ENCODE measurements at regions not wholly inside any gene's neighbourhood (a gene's known extent, or its start where the extent isn't known, plus 50 kb on each side); places are given as distances from the start of the nearest gene placed in this dataset.

DNA sequence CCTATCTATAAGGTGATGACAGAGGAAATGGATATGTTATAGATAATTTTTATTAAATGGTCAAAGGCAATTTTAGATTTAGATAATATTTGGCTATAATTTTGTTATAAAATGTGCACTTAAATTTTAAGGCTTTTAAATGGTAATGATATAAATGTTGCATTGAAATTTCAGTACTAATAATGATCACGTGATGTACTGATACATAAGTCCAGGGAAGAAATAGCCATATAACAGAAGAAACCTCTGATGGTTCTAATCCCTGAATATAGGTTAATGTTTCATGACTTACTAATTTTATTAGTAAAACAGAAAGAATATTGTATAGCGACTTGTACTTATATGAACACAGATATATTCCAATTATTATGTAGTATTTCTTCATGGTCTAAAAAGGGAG, 211.9 kb downstream of the SOCS6 start:
- H3K4me3 ChIP-seq (ENCODE audit: low read length in 3 of 3): no peak overlapping the region
- no peaks in the 10 kb centered on the region for H3K36me3 ChIP-seq (ENCODE audit: control insufficient read depth in 3 of 3, insufficient read depth in 3 of 3, low read length in 3 of 3)
- H3K9ac ChIP-seq (ENCODE audit: low read depth in 1 of 3, low read length in 3 of 3): no peak overlapping the region
- H3K9me3 ChIP-seq (ENCODE audit: control insufficient read depth in 3 of 3, low read length in 3 of 3): peaks cover 0 to 2% (median 0%) of the 10 kb centered on the region in 3 donors
- H3K27ac ChIP-seq (ENCODE audit: low read depth, low read length): no peak overlapping the region
- no peaks in the 10 kb centered on the region for H3K4me1 ChIP-seq (ENCODE audit: control insufficient read depth in 3 of 3, insufficient read depth in 3 of 3, low read length in 3 of 3)
- H3K27me3 ChIP-seq (ENCODE audit: control insufficient read depth in 3 of 3, insufficient read depth in 3 of 3, low read length in 3 of 3): peaks cover 0 to 4% (median 0%) of the 10 kb centered on the region in 3 donors

- no peak overlapping the region for H3K27ac ChIP-seq (ENCODE audit: low read depth, low read length)
- H3K9me3 ChIP-seq (ENCODE audit: control insufficient read depth in 3 of 3, low read length in 3 of 3): peaks cover 0 to 2% (median 0%) of the 10 kb centered on the region in 3 donors
- peaks cover 0 to 4% (median 0%) of the 10 kb centered on the region in 3 donors for H3K27me3 ChIP-seq (ENCODE audit: control insufficient read depth in 3 of 3, insufficient read depth in 3 of 3, low read length in 3 of 3)
- H3K9ac ChIP-seq (ENCODE audit: low read depth in 1 of 3, low read length in 3 of 3): no peak overlapping the region
- no peaks in the 10 kb centered on the region for H3K36me3 ChIP-seq (ENCODE audit: control insufficient read depth in 3 of 3, insufficient read depth in 3 of 3, low read length in 3 of 3)
- H3K4me1 ChIP-seq (ENCODE audit: control insufficient read depth in 3 of 3, insufficient read depth in 3 of 3, low read length in 3 of 3): no peaks in the 10 kb centered on the region
- H3K4me3 ChIP-seq (ENCODE audit: low read length in 3 of 3): no peak overlapping the region
Observed at GRCh38 chr18:70499218-70499691, 210.4 kb downstream of the SOCS6 start.

DNA sequence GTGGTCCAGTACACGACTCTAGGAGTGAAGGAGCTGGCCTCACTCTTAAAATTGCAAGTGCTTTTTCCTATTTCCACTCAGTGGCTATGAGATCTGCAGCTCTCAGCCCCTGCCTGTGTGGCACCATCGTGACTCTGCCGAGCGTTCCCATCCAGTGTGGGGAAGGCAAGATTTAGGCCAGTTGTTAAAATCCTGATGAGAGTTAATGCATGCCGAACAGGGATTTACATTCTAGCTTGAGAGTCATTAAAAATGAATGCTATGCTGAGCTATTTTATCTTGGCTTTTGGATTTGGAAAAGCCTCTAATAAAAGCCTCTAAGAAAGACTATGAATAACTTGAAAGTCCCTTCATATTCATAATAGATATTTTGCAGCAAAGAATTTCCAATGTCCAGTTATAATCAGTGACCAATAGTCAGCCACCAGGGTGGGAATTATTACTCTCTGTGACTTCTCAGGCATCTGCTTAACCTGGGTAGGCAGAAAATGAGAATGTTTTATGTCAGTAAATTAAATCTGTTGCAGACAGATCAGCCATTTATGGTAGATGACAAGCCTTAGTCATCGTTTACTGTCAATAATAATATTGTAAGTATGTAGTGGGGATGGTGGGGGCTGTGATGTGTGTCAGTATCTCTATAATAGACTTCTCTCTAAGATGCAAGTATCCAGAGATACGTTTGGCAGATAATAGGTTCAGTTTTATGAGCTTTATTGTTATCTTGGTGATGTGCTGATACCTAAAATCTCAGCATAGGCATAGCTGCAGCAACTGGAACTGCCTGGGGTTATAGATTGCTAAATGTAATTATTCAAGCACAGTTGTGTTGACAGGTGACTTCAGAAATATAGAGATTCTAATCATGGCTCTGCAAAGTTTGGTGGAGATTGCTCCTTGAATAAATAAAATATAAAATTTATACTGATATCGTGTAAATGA, 207.8 kb downstream of the SOCS6 start:
- Histone ChIP-seq H3K9me3 (ENCODE audit: control insufficient read depth in 3 of 3, low read length in 3 of 3) (peaks cover 0 to 2% (median 0%) of the 10 kb centered on the region in 3 donors), H3K27me3 (ENCODE audit: control insufficient read depth in 3 of 3, insufficient read depth in 3 of 3, low read length in 3 of 3) (peaks cover 0 to 4% (median 0%) of the 10 kb centered on the region in 3 donors), H3K4me3 (ENCODE audit: low read length in 3 of 3) (no peak overlapping the region), H3K36me3 (ENCODE audit: control insufficient read depth in 3 of 3, insufficient read depth in 3 of 3, low read length in 3 of 3) (no peaks in the 10 kb centered on the region), H3K9ac (ENCODE audit: low read depth in 1 of 3, low read length in 3 of 3) (no peak overlapping the region), H3K4me1 (ENCODE audit: control insufficient read depth in 3 of 3, insufficient read depth in 3 of 3, low read length in 3 of 3) (no peaks in the 10 kb centered on the region), H3K27ac (ENCODE audit: low read depth, low read length) (no peak overlapping the region)

DNA sequence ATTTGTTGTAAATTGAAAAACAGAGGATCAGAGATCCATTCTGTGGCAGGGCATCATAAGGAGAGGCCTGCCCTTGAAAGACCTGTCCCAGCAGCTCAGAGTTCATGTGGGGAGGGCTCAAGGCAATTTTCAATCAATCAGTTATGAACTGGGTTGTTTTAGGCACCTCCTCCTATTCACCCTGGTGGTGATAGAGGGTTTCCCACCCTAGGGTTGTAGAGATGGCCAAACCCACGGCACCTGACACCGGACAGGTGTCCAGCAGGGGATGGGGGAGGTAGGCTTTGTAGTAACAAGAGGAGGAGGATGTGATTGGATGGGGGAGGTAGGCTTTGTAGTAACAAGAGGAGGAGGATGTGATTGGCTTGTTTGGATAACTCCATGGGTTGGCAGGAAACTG, 205.7 kb downstream of the SOCS6 start:
- no peak overlapping the region for H3K9ac ChIP-seq (ENCODE audit: low read depth in 1 of 3, low read length in 3 of 3)
- peaks cover 0 to 3% (median 0%) of the 10 kb centered on the region in 3 donors for H3K27me3 ChIP-seq (ENCODE audit: control insufficient read depth in 3 of 3, insufficient read depth in 3 of 3, low read length in 3 of 3)
- no peak overlapping the region for H3K4me3 ChIP-seq (ENCODE audit: low read length in 3 of 3)
- no peaks in the 10 kb centered on the region for H3K36me3 ChIP-seq (ENCODE audit: control insufficient read depth in 3 of 3, insufficient read depth in 3 of 3, low read length in 3 of 3)
- H3K4me1 ChIP-seq (ENCODE audit: control insufficient read depth in 3 of 3, insufficient read depth in 3 of 3, low read length in 3 of 3): no peaks in the 10 kb centered on the region
- no peak overlapping the region for H3K27ac ChIP-seq (ENCODE audit: low read depth, low read length)
- peaks cover 0 to 2% (median 0%) of the 10 kb centered on the region in 3 donors for H3K9me3 ChIP-seq (ENCODE audit: control insufficient read depth in 3 of 3, low read length in 3 of 3)

DNA sequence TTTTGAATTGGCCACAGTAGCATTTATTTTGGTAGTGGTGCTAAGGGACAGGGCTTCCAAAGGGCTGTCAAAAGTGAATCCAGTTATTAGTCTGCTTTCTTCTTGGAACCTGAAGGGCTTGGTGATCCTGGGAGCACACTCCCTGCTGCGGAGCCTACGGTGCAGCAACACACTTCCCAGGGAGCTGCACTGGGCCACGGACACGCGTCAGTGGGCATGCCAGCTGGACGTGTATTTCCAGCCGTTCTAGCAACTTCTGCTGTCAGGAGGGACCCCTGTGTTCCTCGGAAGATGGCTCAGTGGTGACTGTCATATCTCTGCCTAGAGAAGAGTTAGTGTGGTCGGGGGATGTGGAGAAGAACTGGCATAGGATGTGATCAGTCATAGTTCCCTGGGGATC, 204.6 kb downstream of the SOCS6 start:
- Histone ChIP-seq H3K27me3 (ENCODE audit: control insufficient read depth in 3 of 3, insufficient read depth in 3 of 3, low read length in 3 of 3) (no peaks in the 10 kb centered on the region), H3K9ac (ENCODE audit: low read depth in 1 of 3, low read length in 3 of 3) (no peak overlapping the region), H3K36me3 (ENCODE audit: control insufficient read depth in 3 of 3, insufficient read depth in 3 of 3, low read length in 3 of 3) (no peaks in the 10 kb centered on the region), H3K4me3 (ENCODE audit: low read length in 3 of 3) (no peak overlapping the region), H3K9me3 (ENCODE audit: control insufficient read depth in 3 of 3, low read length in 3 of 3) (no peaks in the 10 kb centered on the region), H3K27ac (ENCODE audit: low read depth, low read length) (no peak overlapping the region), H3K4me1 (ENCODE audit: control insufficient read depth in 3 of 3, insufficient read depth in 3 of 3, low read length in 3 of 3) (no peaks in the 10 kb centered on the region)

- Histone ChIP-seq H3K27me3 (ENCODE audit: control insufficient read depth in 3 of 3, insufficient read depth in 3 of 3, low read length in 3 of 3) (no peaks in the 10 kb centered on the region), H3K27ac (ENCODE audit: low read depth, low read length) (no peak overlapping the region), H3K9ac (ENCODE audit: low read depth in 1 of 3, low read length in 3 of 3) (no peak overlapping the region), H3K9me3 (ENCODE audit: control insufficient read depth in 3 of 3, low read length in 3 of 3) (no peaks in the 10 kb centered on the region), H3K4me1 (ENCODE audit: control insufficient read depth in 3 of 3, insufficient read depth in 3 of 3, low read length in 3 of 3) (no peaks in the 10 kb centered on the region), H3K4me3 (ENCODE audit: low read length in 3 of 3) (no peak overlapping the region), H3K36me3 (ENCODE audit: control insufficient read depth in 3 of 3, insufficient read depth in 3 of 3, low read length in 3 of 3) (no peaks in the 10 kb centered on the region)
Observed at GRCh38 chr18:70491734-70492348, 203.0 kb downstream of the SOCS6 start.

DNA sequence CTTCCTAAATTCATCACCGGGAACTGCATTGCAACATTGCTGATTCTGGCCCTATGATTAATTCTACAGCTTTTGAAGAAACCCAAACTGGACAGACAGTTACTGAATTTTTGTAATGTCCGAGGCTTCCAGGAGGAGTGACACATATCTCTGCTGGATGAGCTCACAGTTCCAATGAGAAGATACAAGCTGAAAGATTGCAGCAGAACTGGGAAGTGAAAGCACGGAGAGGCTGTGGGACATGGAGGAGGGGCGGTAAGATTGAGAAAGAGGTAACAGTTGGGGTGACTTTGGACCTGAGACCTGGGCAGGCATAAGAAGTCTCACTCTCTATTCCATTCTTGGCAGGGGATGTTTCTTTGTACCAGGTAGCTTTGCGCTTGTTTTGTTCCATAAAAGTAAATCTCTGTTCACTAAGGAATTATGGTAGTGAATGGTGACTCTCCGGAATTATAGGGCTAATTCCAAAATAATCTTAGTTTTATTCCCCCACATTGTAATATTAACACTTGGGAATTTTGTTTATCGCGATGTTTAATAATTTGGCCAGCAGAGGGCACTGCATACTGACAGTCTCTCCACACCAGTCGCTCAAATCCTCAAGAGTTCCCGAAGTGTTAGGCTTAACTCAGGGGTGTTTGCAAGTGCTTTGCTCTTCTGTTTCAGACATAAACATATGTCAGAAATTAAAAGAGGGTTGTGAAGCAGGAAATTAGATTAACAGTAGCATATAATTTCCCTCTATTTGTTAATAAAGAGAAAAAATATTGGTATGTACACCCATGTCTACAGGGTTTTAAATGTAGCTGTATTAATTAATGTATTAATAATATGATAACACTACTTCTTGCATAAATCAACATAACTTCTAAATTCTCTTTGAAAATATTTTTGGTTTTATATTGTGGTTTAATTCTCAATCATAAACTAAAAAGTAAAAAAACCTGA, 201.4 kb downstream of the SOCS6 start:
- H3K4me1 ChIP-seq (ENCODE audit: control insufficient read depth in 3 of 3, insufficient read depth in 3 of 3, low read length in 3 of 3): no peaks in the 10 kb centered on the region
- H3K36me3 ChIP-seq (ENCODE audit: control insufficient read depth in 3 of 3, insufficient read depth in 3 of 3, low read length in 3 of 3): no peaks in the 10 kb centered on the region
- H3K9me3 ChIP-seq (ENCODE audit: control insufficient read depth in 3 of 3, low read length in 3 of 3): no peaks in the 10 kb centered on the region
- H3K27ac ChIP-seq (ENCODE audit: low read depth, low read length): no peak overlapping the region
- H3K27me3 ChIP-seq (ENCODE audit: control insufficient read depth in 3 of 3, insufficient read depth in 3 of 3, low read length in 3 of 3): peaks cover 0 to 2% (median 0%) of the 10 kb centered on the region in 3 donors
- H3K4me3 ChIP-seq (ENCODE audit: low read length in 3 of 3): no peak overlapping the region
- no peak overlapping the region for H3K9ac ChIP-seq (ENCODE audit: low read depth in 1 of 3, low read length in 3 of 3)

DNA sequence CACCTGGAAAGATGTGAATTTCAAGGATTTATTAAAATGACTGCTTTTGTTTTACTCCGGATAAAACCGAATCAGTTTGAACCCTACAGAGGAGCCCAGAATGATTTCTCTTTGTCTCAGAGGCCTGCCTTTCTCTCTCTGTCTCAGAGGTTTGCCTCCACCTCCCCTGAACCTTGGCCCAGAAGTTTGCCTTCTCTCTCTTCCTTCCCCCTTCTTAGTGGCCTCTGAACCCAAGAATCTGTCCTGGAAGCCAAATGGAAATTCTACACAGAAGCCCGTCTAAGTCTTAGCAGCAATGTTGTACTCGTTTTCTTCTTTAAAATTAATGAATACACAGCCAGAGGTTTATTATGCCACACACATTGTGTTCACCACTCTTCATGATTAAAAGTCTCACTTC, 200.7 kb downstream of the SOCS6 start:
- no peak overlapping the region for H3K9ac ChIP-seq (ENCODE audit: low read depth in 1 of 3, low read length in 3 of 3)
- H3K27ac ChIP-seq (ENCODE audit: low read depth, low read length): no peak overlapping the region
- H3K36me3 ChIP-seq (ENCODE audit: control insufficient read depth in 3 of 3, insufficient read depth in 3 of 3, low read length in 3 of 3): no peaks in the 10 kb centered on the region
- peaks cover 0 to 3% (median 0%) of the 10 kb centered on the region in 3 donors for H3K27me3 ChIP-seq (ENCODE audit: control insufficient read depth in 3 of 3, insufficient read depth in 3 of 3, low read length in 3 of 3)
- H3K4me1 ChIP-seq (ENCODE audit: control insufficient read depth in 3 of 3, insufficient read depth in 3 of 3, low read length in 3 of 3): no peaks in the 10 kb centered on the region
- no peak overlapping the region for H3K4me3 ChIP-seq (ENCODE audit: low read length in 3 of 3)
- H3K9me3 ChIP-seq (ENCODE audit: control insufficient read depth in 3 of 3, low read length in 3 of 3): no peaks in the 10 kb centered on the region

DNA sequence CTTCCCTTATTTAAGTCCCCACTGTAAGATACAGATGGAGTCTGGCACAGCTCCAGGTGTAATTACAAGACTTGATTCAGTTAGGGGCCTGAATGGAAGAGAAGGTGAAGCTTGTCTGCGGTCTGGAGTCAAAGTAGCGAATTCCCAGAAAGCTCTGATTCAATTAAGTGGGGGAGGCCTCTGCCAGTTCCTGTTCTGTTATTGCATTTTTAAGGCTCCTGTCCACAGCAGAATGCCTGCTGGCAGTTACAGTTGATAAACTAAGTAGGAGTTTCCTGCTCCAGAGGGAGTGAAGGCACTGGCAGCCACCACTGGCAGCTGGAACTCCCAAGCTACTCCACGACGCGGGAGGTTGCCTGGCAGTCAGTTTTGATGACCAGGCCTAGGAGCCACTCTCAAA, 181.1 kb downstream of the SOCS6 start:
- H3K27me3 ChIP-seq (ENCODE audit: control insufficient read depth in 3 of 3, insufficient read depth in 3 of 3, low read length in 3 of 3): no peaks in the 10 kb centered on the region
- H3K36me3 ChIP-seq (ENCODE audit: control insufficient read depth in 3 of 3, insufficient read depth in 3 of 3, low read length in 3 of 3): no peaks in the 10 kb centered on the region
- H3K27ac ChIP-seq (ENCODE audit: low read depth, low read length): no peak overlapping the region
- H3K9ac ChIP-seq (ENCODE audit: low read depth in 1 of 3, low read length in 3 of 3): no peak overlapping the region
- no peaks in the 10 kb centered on the region for H3K9me3 ChIP-seq (ENCODE audit: control insufficient read depth in 3 of 3, low read length in 3 of 3)
- peaks cover 0 to 1% (median 0%) of the 10 kb centered on the region in 3 donors for H3K4me1 ChIP-seq (ENCODE audit: control insufficient read depth in 3 of 3, insufficient read depth in 3 of 3, low read length in 3 of 3)
- no peak overlapping the region for H3K4me3 ChIP-seq (ENCODE audit: low read length in 3 of 3)

Data from skeletal muscle tissue (tissue), 3 donors.